ENCODE measurements at regions not wholly inside any gene's neighbourhood (a gene's known extent, or its start where the extent isn't known, plus 50 kb on each side); places are given as distances from the start of the nearest gene placed in this dataset.
A peak's percentile ranks its signal among the peaks of the same experiment; 100 is the strongest.
"Not testable (repeated sequence)": the region's sequence is repeated elsewhere in the genome, so short reads cannot be mapped to it uniquely, and the experiment has no call there.

DNA sequence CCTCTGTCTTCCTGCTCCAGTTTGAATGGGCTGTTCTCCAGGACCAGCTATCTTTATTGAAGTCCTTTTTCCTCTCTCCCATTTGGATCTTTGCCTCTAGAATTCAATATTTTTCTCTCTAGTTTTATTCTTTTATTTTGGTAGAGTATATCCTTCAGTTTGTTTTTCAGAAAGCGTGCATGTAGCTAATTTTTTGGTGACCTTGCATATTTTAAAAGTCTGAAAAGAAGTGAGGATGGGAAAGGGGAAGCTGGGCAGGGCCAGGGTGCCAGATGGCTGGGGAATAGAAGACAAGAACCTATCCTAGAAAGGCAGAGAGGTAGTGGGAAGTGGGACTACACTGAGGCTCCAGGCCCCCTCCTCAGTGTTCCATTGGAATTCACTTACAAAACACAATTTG is 95.0 kb upstream of the ZBED5 start:
- no peak for DNase-seq

DNA sequence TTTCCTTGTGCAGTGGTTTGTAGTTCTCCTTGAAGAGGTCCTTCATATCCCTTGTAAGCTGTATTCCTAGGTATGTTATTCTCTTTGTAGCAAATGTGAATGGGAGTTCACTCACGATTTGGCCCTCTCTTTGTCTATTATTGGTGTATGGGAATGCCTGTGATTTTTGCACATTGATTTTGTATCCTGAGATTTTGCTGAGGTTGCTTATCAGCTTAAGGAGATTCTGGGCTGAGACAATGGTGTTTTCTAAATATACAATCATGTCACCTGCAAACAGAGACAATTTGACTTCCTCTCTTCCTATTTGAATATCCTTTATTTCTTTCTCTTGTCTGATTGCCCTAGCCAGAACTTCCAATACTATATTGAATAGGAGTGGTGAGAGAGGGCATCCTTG is 90.1 kb upstream of the ZBED5 start:
- not testable (repeated sequence) for DNase-seq

DNA sequence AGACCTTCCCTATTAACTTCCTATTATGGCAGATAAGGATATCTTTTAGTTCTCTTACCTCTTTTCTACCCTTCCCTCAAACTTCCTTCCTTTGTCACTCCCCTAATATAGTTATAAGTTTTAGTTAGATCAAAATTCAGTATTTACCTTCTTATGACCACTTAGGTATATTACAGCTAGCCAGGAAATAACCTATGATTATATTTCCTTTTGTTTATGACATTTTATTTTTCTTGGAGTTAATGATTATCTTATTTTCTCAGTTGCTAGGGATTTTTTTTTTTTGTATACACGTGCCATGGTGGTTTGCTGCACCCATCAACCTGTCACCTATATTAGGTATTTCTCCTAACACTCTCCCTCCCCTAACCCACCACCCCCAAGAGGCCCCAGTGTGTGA is 88.2 kb upstream of the ZBED5 start:
- DNase-seq = no peak

DNA sequence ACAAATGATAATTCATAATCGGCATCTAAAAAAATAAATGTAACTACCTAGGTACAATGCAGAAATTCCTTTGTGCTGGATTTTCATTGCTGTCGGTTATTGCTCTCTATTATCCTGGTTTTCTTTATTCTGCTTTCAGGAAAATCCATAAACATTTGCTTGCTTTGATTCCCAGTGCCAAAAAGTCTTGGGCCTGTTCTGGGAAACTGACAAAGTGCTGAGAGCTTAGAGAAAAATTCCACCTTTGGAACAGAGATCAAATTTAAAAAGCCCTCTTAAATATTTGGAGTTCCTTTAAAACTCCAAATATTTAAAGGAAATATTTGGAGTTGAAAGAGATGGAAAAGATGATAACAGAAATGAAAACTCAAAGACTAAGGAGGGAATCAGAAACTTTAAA is 87.3 kb upstream of the ZBED5 start:
- DNase-seq = no peak

DNA sequence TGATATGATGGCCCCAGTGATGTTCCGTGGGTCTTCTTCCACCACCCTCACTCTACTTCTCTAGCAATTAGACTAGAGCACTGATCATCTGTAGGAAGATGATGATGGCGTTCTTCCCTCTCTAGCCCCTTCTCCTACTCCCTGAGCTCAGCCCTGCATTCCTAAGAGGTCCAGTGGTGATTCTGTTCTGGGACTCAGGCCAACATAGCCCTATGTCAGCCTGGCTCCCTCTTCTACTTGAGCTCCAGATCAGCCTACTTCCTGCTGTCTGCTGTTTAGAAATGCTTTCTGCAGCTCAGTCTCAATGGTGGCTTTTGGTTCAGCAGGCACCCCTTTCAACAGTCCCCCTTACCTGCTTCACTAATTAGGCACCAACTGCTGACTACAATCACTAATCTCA is 86.1 kb upstream of the ZBED5 start:
- DNase-seq = no peak

DNA sequence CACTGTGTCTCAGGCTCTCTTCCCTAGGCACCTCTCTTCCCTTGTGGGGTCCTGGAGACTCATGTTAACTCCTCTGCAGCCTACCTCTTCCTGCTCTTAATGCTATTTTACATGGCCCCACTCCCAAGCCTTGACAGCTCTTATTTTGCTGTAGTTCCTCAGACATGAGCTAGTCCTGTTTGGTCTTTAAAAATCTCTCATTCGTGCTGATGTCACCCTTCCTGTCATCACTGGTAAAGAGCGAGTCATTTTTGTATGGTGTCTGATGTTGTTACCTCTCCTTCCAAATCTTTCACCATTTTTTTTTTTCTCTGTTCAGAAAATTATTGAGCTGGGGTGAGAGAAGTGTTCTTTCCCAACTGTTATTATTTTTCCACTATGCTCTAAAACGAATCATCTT is 84.8 kb upstream of the ZBED5 start:
- DNase-seq = no peak

DNA sequence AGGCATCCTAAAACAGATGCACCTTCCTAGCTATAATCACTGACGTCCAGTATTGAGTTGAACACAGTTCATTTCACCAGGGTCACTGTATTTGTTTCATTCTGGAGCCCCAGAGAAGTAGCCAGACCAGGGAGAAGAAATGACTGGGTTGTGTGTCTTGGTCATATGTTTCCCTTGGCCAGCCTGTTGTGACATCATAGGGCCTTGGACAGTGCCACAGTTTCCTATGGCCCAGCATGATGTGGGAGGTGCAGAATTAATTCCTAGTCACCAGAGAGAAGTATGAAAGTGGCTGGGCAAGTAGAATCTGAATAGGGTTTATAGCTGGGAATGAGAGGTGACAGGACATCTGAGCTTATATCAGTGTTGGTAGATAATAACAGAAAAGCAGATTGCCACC is 84.0 kb upstream of the ZBED5 start:
- no peak for DNase-seq

DNA sequence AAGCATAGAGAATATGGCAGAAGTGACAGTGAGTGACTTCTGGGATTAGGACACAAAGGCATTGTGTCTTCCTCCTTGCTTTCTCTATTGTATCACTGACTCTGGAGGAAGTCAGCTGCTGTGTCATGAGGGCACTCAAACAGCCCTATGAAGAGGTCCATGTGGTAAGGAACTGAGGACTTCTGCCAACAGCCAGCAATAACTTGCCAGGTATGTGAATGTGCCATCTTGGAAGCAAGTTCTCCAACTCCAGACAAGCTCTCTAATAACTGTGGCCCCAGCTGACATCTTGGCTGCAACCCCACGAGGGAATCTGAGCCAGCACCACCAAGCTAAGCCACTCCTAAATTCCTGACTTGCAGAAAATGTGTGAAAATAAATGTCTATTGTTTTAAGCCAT is 83.6 kb upstream of the ZBED5 start:
- no peak for DNase-seq

DNA sequence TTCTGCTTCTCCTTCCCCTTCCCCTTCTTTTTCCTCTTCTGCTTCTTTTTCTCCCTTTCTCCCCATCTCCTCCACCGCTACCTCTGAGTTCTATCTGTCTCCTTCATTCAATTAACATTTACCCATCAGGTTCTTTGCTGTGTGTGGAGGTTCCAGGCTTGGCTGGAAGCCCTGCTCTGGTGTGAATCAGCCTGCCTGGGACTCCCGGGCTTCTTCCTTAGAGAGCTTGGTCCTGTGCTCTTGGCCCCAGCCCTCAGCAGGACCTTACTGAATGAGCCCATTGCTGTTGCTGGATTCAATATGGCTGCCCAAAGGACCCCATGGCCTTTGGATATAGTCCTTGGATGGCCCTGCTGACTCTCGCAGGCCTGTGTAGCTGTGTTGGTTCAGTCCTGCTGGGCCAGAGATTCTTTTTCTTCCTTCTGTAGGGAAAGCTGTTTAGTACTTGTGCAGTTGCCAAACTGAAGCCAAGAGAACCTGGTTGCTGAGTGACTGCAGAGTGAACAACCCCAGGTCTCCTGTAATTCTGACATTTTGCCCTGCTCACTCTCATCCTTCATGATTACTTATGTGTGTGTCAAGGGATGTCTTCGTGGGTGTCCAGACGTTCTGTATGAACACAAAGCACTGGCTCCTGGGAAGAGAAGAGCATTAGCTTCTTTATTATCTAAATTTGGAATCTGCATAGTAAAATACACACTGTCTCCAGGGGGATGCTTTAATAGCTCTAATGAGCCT is 81.0 kb upstream of the ZBED5 start:
- DNase-seq = no peak

DNA sequence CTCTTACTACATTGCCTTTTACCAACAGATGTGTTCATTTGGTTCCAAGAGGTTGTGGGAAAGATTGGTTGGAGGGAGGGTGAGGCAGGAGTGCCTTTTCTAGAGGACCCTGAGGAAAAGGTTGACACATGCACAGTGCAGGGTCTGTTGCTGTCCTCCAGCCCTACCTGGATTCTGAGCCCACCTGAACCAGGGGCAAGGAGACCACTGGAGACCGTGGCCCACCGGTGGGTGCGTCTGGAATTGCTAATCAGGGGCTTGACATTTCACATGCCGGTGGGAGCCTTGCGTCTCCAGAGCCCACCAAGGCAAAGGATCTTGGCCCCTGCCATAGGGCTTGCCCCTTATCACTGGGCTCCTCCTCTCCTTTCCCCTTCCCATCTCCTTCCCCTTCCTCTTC is 80.4 kb upstream of the ZBED5 start:
- DNase-seq = no peak

DNA sequence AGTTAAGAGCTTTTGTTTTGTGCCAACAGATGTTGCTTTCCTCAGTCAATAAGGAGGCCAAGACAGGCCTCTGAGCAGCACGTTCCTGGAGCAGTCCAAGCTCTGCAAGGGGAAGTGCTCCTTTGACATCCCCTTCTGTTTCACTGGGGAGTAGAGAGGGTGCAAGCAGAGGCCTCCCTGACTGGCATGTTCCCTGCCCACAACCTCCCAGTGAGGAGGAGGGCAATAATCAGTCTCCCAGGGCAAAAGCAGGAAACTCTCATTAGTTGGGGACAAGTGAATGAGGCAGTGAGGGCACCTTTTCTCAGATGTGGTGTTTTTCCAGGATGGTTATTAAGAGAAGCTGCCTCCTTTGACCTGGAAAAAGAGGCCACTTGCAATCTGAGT is 79.5 kb upstream of the ZBED5 start:
- DNase-seq = no peak

DNA sequence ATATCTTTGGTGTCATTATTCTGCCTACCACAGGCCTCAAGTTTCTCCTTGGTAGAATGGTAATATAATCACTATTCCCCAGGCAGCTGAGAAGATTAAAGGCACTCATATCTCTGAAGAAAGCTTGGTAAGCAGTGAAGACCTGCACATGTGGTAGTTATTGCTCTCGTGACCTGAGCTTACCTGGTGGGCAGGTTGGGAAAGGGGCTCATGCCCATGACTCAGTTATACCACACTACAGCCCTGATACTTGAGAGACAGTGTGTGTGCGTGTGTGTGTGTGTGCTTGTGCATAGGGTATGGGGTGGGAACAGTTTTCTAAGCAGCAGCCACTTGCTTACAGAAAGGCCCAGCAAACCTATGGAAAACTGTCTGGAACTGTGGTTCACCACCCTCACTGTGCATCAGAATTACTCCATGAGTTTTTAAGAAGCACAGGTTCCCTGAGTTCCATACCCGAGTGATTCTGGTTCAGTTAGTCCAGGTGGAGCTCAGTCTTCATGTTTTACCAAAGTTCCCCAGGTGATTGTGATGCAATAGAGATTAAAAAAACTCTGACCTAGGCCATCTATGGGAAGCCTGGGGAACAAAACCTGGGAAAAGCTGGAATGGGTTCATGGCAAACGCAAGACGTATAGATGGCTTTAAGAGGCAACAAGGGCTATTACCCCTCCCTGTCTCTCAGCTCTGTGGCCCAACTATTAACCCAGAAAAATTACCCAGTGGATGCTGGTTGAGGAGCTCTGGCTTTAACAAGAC is 79.0 kb upstream of the ZBED5 start:
- DNase-seq = no peak

DNA sequence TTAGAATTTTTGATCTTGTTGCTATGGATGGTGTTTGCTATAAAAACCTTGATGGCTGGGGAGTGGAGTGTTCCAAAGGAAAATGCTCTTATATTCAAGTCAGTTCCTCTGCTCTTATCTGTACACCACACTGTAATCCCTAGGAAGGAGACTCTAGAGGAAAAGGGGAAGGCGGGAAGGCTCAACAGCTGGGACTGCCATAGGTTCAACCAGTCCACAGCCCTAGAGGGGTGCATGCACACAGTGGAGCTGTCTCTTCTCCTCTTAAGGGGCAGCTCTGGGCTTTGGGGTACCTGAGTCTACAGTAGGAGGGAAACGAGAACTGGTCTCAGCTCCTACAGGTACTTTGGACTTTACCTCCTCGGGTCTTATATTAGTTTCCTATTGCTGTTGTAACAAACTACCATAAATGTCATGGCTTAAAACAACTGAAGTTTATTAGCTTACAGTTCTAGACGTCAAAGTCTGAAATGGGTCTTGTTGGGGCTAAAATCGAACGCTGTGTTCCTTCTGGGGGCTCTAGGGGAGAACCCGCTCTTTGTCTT is 77.2 kb upstream of the ZBED5 start:
- DNase-seq = no peak

DNA sequence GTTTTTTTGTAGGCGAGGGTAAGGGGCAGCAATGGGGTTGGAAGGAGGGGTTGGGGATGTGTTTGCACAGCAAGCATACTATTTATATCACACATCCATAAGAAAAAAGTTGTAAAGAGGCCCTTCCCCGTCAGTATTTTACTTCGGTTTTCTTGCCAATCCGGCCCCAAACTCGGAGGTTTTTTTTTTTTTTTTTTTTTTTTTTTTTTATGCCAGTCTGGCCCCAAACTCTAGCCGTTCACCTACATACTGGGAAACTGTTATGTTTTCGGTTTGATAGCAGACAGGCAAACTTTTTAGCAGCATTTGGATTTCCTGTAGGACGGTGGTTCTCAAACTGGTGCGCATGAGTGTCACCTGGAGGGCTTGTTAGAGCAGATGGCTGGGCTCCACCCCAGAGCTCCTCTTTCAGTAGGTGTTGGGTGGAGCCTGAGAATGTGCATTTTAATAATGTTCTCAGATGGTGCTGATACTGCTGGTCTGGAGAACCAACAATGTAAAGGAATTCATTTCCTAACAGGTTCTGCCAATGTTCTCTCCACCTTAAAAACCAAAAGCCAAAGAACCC is 76.5 kb upstream of the ZBED5 start:
- DNase-seq = no peak

DNA sequence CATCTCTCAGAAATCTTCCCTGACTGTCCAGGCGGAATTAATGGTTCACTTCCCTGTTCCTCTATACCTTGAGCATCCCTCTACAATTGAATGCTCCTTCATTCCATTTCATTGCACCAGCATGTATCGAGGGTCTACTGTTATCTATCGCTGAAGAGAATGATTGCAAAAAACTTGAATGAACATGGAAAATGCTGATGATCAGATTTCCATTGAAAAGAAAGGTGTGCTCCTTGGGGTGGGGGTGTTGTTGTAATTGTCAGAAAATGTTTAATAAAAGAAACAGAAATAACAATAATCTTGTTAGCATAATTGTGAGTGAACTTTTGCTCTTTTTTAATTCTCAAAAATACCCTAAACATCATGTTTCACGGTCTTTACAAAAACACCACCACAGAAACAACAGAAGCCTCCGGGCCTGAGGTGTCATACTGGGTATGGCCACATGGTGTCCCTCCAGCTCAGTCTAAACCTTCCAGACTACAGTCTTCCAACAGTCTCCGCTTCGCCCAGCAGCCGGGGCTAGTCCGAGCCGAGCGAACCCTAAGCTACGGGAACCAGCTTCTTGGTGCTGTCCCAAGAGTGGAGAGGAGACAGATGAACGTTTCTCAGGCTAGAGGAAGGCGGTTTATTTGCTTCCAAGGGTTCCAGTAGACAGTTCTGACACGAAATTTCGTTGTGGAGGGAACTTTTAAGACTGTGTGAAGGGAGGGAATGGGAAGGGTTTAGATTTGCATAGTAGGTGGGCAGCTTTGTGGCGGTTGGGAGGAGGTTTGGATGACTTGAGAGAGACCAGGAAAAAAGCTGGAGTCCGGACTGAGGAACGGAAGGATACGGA is 75.8 kb upstream of the ZBED5 start:
- DNase-seq = peak; percentile 95

DNA sequence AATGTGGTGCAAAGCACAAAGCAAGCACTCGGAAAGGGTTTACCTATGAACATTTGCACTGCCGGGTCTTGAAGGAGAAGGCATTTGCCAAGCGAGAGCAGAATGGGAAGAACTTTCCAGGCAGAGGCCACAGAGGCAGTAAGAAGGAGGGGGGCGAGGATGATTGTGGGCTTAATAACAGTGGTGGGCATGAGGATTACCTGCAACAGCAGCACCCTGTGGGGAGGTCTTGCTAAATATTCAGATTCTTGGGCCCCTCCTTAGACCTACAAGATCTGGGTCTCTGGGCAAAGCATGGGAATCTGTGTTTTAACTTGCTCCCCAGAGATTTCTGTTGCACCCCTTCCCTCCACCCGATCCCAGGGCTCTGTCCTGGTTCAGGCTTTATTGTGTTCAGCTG is 75.1 kb upstream of the ZBED5 start:
- DNase-seq = no peak

DNA sequence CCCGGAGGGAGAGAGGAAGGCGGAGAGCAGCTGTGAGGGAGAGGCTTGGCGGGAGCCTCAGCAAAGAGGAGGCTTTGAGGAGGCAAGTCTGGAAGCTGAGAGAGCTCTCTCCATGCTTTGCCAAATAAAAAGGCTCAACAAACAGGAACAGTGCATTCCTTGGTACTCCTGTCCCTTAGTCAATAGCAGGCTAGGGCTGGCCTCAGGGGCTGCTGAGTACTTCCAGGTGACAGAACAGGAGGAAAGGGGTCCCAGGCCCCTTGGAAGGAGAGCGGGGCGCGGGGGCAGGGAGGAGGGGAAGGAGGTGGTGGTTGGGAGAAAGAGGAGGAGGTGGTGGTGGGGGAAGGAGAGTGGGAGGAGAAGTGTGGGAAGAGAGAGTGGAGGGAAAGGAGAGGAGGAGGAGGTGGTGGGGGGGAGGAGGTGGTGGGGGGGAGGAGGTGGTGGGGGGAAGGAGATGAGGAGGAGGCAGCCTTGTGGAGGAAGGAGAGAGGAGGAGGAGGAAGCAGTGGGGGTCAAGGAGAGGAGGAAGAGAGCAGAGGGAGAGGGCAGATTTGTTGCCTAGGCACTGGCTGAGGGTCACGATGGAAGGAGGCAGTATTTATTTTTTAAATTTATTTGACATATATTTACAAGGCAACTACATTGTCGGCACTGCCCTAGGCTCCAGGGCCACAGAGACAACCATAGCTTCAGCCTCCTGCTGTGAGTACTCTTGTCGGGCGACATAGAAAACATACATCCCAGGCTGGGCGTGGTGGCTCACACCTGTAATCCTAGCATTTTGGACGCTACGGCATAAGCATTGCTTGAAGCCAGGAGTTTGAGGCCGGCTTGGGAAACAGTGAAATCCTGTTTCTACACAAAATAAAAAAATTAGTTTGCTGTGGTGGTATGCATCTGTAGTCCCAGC is 74.2 kb upstream of the ZBED5 start:
- no peak for DNase-seq

DNA sequence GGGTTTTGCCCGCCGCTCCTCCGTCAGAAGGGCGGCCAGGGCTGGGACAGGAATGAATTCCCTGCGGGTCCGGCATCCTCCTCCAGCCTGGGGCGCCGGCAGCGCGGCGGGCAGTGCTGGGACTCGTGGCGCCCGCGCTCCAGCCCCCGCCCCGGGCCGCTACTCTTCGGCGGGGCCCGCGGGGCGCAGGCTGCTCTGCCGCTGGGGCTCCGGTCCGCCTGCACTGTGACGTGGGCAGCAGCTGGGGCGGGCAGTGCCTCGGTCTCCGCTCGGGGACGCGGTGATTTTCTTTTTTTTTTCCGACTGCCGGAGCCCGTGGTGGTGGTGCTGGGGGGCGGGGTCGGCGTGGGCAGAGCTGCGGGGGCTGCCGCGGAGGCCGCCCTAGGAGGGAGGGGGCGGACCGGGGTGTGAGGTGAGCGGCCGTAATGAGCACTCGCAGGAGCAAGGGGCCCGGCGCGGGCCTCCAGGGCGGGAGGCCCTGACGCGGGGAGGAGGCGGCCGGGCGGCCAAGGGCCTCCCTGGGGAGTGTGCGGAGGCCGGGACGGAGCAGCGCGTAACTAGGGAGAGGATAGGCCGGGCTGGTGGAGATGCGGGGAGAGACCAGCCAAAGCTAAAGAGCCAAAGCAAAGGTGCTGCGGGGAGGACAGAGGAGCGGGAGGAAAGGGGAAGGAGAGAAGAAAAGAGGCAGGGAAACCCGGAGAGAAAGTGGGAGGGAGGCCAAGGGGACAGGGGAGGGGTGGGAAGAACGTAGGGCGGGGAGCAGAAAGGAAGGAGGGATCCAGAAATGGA is 73.3 kb upstream of the ZBED5 start:
- DNase-seq = peak; percentile 94

DNA sequence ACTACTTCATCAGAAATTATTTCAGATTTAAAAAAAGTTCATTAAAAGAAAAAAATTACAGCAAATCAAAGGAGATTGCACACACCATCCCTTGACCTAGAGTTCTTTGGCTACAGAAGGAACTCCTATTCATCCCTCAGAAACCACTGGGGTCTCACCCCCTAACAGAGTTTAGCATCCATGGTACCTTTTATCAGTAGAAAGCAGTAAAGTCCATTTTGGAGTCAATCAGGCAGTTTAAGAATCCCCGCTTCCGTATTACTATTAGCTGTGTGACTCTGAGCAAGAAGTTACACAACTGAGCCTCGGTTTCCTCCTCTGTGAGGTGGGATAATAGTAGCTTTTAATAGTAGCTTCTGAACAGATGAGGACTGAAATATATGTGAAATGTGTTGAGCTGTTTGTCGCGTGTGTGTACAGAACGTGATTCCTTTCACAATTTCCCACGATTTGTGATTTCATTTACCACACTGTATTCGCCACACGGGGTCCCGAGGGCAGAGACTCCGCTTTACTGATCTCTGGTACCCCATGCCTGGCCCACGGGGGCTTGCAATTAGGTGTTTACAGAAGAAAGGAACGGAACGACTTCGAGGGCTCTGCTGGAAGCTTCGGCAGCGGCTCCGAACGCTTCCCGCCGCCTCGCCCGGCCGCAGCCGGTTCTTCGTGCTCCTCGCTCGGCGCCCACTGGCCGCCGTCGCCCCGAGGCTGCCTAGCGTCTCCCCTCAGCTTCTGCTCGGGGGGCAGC is 72.5 kb upstream of the ZBED5 start:
- DNase-seq = no peak

Data from muscle of arm (tissue), 1 donor.